NCI-H774 (cell line): ENCODE measurements at regions not wholly inside any gene's neighbourhood (a gene's known extent, or its start where the extent isn't known, plus 50 kb on each side); places are given as distances from the start of the nearest gene placed in this dataset.

ENCODE experiments used
- DNase-seq: peaks from one replicate; lab custom pipeline; 2025; lab: John Stamatoyannopoulos, UW

DNA sequence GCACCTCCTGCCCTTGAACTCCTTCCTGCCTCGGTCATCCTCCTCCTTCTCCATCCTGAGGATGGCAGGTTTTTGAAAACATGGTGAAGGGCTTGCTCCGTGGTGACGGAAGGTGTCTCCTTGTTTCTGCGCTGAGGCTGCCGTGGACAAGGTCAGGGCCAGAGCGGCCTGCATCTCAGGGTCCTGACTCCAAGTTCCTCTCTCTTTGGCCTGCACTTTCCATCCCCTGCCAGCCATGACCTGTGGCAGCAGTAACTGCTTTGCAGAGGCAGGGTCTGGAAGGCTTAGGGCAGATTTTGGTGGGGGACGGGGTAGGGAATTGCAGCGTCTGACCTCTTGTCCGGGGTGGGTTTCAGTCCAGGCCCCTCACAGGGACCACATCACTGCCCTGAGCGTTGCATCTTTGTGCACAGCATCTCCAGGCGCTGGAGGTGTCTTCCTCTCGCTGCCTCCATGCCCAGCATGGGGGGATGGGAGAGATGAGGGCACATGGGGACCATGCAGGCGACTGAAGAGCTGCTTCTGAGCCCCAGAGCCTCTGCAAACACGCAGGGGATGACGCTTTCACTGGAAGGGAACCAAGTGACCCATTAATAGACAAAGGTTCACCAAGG is 216.8 kb downstream of the TEX29 start:
- no peak for DNase-seq

GRCh38 chr13:111537843-111538499 is 217.5 kb downstream of the TEX29 start:
- DNase-seq = no peak

DNA sequence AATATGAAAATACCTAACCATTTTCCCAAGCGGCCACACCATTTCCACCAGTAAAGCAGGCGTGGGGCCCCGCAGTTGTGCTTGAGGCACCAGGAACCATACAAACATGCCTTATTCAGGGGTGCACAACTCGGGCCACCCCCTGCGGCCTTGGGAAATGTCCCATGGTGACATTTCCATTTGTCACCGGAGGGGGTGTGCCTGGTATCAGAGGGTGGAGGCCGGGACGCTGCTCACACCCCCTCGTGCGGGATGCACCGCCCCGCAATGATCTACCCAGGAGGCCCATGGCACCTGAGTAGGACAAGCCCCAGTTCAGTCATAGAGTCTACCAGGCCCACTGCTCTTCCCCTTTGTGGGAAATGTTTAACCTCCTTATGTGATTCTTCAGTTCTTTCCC is 218.8 kb downstream of the TEX29 start:
- DNase-seq = no peak

- DNase-seq = no peak
Measured at GRCh38 chr13:111539791-111540446, 219.5 kb downstream of the TEX29 start.

DNA sequence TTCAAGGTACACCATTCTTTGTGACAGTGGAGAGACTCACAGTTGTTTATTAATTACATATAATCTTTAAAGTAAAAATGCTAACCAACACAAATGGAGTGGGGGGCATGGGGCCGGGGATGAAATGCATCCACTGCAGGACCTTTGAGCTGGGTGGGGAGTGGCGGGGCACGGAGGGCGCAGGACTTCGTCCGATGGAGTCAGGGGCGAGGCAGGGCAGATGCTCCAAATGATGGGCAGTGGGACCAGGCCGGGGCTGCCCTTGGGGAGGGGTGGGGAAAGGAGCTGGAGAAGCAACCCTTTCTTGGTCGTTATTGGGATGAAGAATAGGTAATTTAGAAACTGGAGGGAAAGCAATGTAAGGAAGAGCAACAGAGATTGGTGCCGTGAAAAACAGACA is 220.0 kb downstream of the TEX29 start:
- no peak for DNase-seq

GRCh38 chr13:111541345-111541744 is 220.9 kb downstream of the TEX29 start:
- no peak for DNase-seq

DNA sequence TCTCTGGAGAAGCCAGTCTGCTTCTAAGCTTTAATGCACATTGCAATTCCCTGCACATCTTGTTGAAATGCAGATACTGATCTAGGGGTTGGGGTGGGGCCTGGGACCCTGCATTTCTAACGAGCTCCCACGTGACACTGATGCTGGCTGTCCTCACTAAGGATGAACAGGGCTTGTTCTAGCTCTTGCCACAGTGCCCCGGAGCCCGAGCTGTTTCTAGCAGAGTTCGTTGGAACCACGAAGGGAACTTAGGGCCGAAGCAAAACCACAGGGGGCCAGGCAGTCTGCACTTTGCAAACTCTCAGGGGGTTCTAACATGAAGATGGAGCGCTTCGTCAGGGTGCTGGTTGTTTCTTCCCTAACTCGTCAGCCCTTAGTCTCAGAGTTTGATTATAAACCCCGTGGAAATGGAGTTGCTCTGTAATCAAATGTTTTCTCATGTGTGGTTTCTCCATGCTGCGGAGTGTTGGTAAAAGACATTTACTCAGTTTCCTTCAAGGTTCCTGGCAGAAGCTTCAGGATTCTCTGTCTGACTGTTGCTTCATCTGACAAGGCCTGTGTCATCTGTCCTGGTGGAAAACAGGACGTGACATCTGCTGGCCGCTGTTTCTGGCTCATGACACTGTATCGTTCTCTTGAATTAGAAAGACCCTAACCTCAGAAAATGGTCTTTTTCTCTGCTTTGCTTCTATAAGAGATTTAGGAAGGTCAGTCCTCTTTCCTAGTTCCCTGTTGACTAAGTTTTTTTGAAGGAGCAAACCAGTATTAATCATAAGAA is 221.5 kb downstream of the TEX29 start:
- DNase-seq = no peak

GRCh38 chr13:111542530-111543341 is 222.3 kb downstream of the TEX29 start:
- DNase-seq = no peak

DNA sequence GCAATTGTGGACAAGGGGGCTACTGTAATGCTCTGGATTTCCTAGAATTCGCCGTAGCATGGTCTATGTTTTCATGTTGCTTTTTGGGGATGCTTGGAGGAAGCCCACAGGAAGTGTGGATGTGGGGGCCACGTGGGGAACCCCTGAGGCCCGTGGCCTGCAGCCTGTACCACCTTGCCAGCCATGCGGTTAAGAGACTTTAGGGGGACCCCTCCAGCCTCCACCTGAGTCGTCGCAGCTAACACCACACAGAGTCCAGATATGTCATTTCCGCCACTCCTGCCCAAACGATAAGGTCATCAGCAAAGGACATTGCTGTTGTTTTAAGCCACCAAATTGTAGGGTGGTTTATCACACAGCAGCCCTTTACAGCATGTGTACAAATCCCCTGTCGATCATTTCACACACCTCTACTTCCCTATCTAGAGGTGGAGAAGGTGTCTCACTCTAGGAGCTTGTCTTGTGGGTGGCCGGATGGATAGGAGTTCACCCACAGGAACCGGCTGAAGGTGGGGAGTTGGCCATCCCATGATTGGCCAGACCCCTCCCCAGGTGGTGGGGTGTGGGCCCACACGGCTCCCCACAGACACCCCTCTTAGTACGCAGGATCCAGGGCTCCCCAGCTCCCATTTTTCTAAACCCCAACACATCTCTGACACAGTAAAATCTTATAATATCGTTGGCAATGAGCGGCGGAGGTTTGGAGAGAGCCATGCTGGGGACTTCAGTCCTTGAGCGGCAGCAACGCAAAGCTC is 226.7 kb downstream of the TEX29 start:
- no peak for DNase-seq

GRCh38 chr13:111547726-111548273 is 227.4 kb downstream of the TEX29 start:
- DNase-seq = no peak

GRCh38 chr13:111548301-111548700 is 227.9 kb downstream of the TEX29 start:
- no peak for DNase-seq

DNA sequence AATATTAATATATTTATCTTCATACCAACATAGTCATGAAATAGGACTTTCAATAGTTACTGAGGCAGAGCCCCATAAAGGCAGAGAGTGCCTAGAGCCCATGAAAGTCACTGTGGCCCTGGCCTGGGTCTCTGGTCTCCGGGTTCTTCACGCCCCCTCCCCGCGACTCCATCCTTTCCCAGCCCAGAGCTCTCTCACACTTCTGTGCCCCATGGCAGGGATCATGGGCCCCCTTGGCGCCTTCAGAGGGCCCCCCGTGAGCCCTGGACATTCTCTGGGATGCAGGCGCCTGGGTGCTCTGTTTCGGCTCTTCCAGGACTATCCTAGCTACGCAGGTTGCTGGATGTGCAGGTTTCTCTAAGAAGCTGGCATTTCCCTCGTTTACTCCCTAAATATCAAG is 228.4 kb downstream of the TEX29 start:
- DNase-seq = no peak

GRCh38 chr13:111549464-111549863 is 229.0 kb downstream of the TEX29 start:
- DNase-seq = no peak

DNA sequence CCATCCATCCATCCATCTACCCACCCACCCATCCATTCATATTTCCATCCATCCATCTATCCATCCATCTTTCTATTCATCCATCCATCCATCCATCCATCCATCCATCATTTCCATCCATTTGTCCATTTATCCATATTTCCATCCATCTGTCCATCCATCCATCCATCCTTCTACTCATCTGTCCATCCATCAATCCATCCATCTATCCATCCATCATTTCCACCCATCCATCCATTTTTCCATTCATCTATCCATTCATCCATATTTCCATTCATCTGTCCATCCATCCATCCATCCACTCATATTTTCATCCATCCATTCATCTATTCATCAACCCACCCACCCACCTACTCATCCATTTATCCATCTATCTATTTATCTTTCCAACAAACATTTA is 229.6 kb downstream of the TEX29 start:
- DNase-seq = no peak

DNA sequence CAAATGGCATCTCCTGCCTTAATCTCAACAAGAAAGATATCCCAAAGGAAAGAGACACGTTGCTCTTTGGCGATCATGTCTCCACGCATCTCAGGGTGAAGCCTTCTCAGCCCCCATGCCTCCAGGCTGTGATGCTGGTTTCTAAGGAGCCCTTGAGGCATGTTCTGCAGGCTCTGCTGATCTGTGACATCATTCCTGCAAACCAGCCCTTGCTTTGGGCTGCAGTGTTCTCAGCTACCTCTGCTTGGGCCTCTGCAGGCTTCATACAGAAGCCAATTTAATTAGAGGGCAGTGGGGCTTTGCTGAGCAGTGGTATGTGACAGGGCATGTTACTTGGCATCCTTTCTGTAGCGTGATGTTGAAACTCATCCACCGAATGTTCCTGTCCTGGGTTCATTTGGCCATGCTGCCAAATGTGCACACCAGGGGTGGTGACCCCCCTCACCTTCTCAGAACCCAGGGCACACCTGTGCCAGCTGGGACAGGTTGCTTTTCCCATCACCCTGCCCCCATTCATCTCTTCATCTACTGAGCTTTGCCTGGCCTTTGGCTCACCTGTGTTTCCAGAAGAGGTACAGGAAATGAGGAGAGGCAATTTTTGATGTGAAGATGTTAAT is 230.9 kb downstream of the TEX29 start:
- DNase-seq = no peak

GRCh38 chr13:111552891-111553655 is 232.6 kb downstream of the TEX29 start:
- DNase-seq = no peak

DNA sequence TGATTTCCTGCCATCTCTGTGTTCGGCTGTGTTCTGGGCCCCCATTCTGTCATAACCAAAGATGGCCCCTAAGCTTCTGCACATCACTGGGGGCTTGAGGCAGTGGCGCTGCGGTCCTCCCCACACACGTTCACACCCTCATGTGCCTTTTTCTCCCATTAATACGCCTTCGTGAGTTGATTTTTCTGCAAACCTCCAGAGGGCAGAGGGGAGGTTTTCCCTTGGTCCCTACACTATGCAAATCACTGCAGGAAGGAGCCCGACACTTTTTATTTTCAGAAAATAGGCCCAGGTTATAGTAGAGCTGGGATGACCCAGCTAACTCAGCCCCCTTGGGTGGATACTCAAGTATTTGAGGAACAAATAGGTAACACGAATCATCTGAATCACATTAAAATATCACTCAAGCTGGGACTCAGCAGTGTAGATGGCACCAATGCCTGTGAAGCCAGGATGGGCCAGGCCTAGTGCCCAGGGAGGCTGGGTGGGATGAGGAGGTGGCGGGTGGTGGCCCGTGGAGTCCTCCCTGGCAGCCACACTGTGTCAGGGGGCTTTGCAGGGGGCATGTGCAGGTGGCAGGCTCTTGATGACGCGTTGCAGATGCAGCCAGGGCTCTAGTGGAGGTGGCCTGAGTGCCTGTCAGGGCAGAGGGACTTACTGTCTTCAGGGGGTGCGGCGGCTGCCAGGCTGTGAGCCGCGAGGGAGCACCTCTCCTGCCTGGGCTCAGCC is 234.3 kb downstream of the TEX29 start:
- no peak for DNase-seq

DNA sequence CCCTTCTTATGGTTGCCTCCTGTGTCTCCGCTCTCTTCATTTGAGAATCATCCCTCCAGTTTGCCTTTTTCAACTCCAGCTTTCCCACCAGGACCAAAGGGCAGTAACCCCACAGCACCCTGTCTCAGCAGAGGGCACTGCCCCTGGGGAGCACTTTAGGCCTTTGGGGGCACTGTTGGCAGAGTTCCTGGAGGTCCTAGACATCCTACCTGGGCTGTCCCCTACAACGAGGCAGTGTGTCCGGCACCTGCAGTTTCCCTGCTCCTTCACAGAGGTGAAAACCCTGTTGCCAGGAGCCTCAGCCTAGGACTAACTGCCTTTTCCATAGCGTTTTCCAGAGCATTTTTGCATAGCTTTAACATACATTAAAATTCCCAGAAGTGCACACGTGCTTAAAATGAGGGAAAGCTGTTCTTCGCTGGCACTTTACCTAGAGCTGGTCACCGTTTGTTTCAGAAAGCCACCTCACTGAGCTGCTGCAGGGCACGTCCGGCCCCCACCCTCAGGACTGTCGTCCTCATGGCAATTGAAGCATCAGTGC is 234.9 kb downstream of the TEX29 start:
- no peak for DNase-seq

- no peak for DNase-seq
Measured at GRCh38 chr13:111555903-111556302, 235.5 kb downstream of the TEX29 start.
